Body of pancreas (tissue), 4 donors: ENCODE measurements at regions not wholly inside any gene's neighbourhood (a gene's known extent, or its start where the extent isn't known, plus 50 kb on each side); places are given as distances from the start of the nearest gene placed in this dataset.

Experiments used
- CTCF ChIP-seq, 7 experiments: fragments of 450-650 bp in 4 of 7; fragments of 200-600 bp in 3 of 7; sonication (generic) in 3 of 7; IDR thresholded peaks; one replicate each; pipeline ENCODE4 v1.5.1; 2016 to 2019; ENCODE audit warnings: antibody characterized with exemption in 7 of 7
- POLR2A ChIP-seq, 3 donors: fragments of 450-650 bp; IDR thresholded peaks; one replicate each; pipeline ENCODE4 v1.6.1; 2016; ENCODE audit warnings: antibody characterized with exemption in 3 of 3, mild to moderate bottlenecking in 2 of 3

GRCh38 chr5:146944764-146945616, 66.4 kb upstream of the PPP2R2B start:
- no peak for TF ChIP-seq CTCF (IDR thresholded peaks at IDR 0.05)
- no peak for TF ChIP-seq POLR2A (IDR thresholded peaks at IDR 0.05)
